PFSK-1 (cell line): ENCODE measurements at regions not wholly inside any gene's neighbourhood (a gene's known extent, or its start where the extent isn't known, plus 50 kb on each side); places are given as distances from the start of the nearest gene placed in this dataset.

Experiments used
- POLR2AphosphoS5 ChIP-seq: IDR thresholded peaks from 2 replicates; pipeline ENCODE4 v1.6.1; 2012; ENCODE audit warnings: low read depth, mild to moderate bottlenecking, control low read depth, low read length, moderate library complexity
- REST ChIP-seq, 2 experiments: IDR thresholded peaks; 2 replicates each; pipeline versions ENCODE4 v1.6.1 to v1.8.0; 2011 to 2012; ENCODE audit warnings: low read depth in 2 of 2, low read length in 2 of 2, control low read depth in 1 of 2, inconsistent platforms in 1 of 2, mild to moderate bottlenecking in 1 of 2, moderate library complexity in 1 of 2; ENCODE audit not compliant: insufficient read depth in 1 of 2
- TAF1 ChIP-seq: IDR thresholded peaks from 2 replicates; pipeline ENCODE4 v1.6.1; 2012; ENCODE audit warnings: low read length, control low read depth, borderline replicate concordance; ENCODE audit not compliant: insufficient read depth

- TF ChIP-seq POLR2AphosphoS5, result no peak
- TF ChIP-seq REST (IDR thresholded peaks at IDR 0.05; ENCODE audit: insufficient read depth in 1 of 2, low read depth in 2 of 2, low read length in 2 of 2), result no peak
- no peak for TF ChIP-seq TAF1
Observed at GRCh38 chr17:13833921-13834320, 232.2 kb upstream of the HS3ST3A1 start.
